Heart right ventricle (tissue), 16 donors: ENCODE measurements at regions not wholly inside any gene's neighbourhood (a gene's known extent, or its start where the extent isn't known, plus 50 kb on each side); places are given as distances from the start of the nearest gene placed in this dataset.

Experiments used
- ATAC-seq, 8 donors: fragments of 200-7000 bp; cut with Tn5 transposase; one replicate each; pipeline ENCODE4 v1.9.1; 2020; ENCODE audit warnings: mild to moderate bottlenecking in 8 of 8, moderate library complexity in 8 of 8, moderate number of reproducible peaks in 1 of 8
- DNase-seq, 2 donors: peaks; one replicate each; pipeline ENCODE4 v3.0.0-alpha.2; 2020
- H3K27ac ChIP-seq, 10 donors: fragments of 200-600 bp; sonication (generic) in 2 of 10; one replicate each; pipeline versions ENCODE4 v1.5.0 to v1.8.0; 2020 to 2022; ENCODE audit warnings: mild to moderate bottlenecking in 3 of 10
- H3K27me3 ChIP-seq, 7 donors: fragments of 200-600 bp; one replicate each; pipeline ENCODE4 v1.8.0; 2021 to 2022; ENCODE audit warnings: mild to moderate bottlenecking in 2 of 7
- H3K36me3 ChIP-seq, 9 donors: fragments of 200-600 bp; sonication (generic) in 1 of 9; one replicate each; pipeline versions ENCODE4 v1.5.0 to v1.8.0; 2020 to 2022; ENCODE audit warnings: mild to moderate bottlenecking in 2 of 9
- H3K4me1 ChIP-seq, 9 donors: fragments of 200-600 bp; sonication (generic) in 1 of 9; one replicate each; pipeline versions ENCODE4 v1.5.0 to v1.8.0; 2020 to 2022; ENCODE audit warnings: mild to moderate bottlenecking in 4 of 9
- H3K4me3 ChIP-seq, 10 donors: fragments of 200-600 bp; sonication (generic) in 2 of 10; one replicate each; pipeline versions ENCODE4 v1.5.0 to v1.8.0; 2020 to 2022; ENCODE audit warnings: mild to moderate bottlenecking in 7 of 10, moderate library complexity in 2 of 10
- H3K9me3 ChIP-seq, 11 donors: fragments of 200-600 bp in 10 of 11; sonication (generic) in 2 of 11; one replicate each; pipeline versions ENCODE4 v1.5.0 to v1.8.0; 2013 to 2022; ENCODE audit warnings: mild to moderate bottlenecking in 2 of 11, control low read depth in 1 of 11, moderate library complexity in 1 of 11
- CTCF ChIP-seq, 9 donors: fragments of 200-600 bp; sonication (generic) in 2 of 9; IDR thresholded peaks; one replicate each; pipeline versions ENCODE4 v1.5.0 to v1.8.0; 2021 to 2022; ENCODE audit warnings: antibody characterized with exemption in 9 of 9, mild to moderate bottlenecking in 5 of 9, moderate library complexity in 1 of 9
- WGBS, 2 donors: extraction: QIAGEN DNeasy Blood & Tissue Kit; methylation state at CpG; one replicate each; pipeline ENCODE4 v1.1.7; 2013; ENCODE audit warnings: inconsistent platforms in 1 of 2; 5-methylcytosine and 5-hydroxymethylcytosine counted together
- intact Hi-C, 10 donors: fragments of 100-400 bp; cut with DNase I; formaldehyde crosslinking; loops; one replicate each; pipeline versions ENCODE4 v1.11.1 to v1.14.2; 2022
- donor health status: Arrhythmogenic right ventricular cardiomyopathy.
- donor health status: ischemic (EF 13 %, LVEDD 7.1; RV severe dilation, severe dysfunction).
- donor health status: healthy with polysubstance abuse.
- donor health status: DM: no; HTN: yes; CAD: no.
- donor health status: DM: no; HTN: no; CAD: no.
- donor health status: ischemic (EF 25% LVEDD 6.9; RV normal size, moderate dysfunction).
- donor health status: ischemic (EF 25% LVEDD 5.7; RV mildly dilated, moderate dysfunction).
- donor health status: healthy.
- donor health status: DM: yes; HTN: yes; CAD: no.
- donor health status: Ischemic cardiomyopathy.
- donor health status: ischemic (EF 35%, LVEDD 5.7; RV mildly dilated, moderate dysfunction).
- donor health status: nonischemic (EF 11% LVEDD 7.7; RV severe dilation, severe dysfunction).
- donor health status: DM: yes; HTN: yes; CAD: no.
- donor health status: PGD.
- donor health status: ischemic (EF 29% LVEDD 5.4; RV normal size, mild dysfunction).
- donor health status: nonischemic (EF 23%, LVEDD 6.1; RV moderate dilation, normal function).

- intact Hi-C loops: no loop called here
- TF ChIP-seq CTCF (IDR thresholded peaks at IDR 0.05): no peak
- 80 to 81% methylated on average over 2 of the region's 2 CpGs for WGBS, 2 donors
- no peak overlapping the region for H3K27ac ChIP-seq
- H3K9me3 ChIP-seq: peaks cover 0 to 8% (median 0%) of the 10 kb centered on the region in 11 donors
- DNase-seq (no peak), ATAC-seq (no peak)
- no peaks in the 10 kb centered on the region for H3K36me3 ChIP-seq
- H3K4me1 ChIP-seq: no peaks in the 10 kb centered on the region
- no peaks in the 10 kb centered on the region for H3K27me3 ChIP-seq
- no peak overlapping the region for H3K4me3 ChIP-seq
These were observed 775.1 kb downstream of the FLRT2 start for GRCh38 chr14:86305058-86305457.

- intact Hi-C loops: no loop called here
- 72 to 73% methylated on average over 3 of the region's 3 CpGs for WGBS, 2 donors
- no peak for TF ChIP-seq CTCF (IDR thresholded peaks at IDR 0.05)
- no peak for ATAC-seq
- Histone ChIP-seq H3K4me3 (no peak overlapping the region), H3K4me1 (no peaks in the 10 kb centered on the region), H3K27me3 (no peaks in the 10 kb centered on the region), H3K9me3 (peaks cover 0 to 4% (median 0%) of the 10 kb centered on the region in 11 donors), H3K27ac (no peak overlapping the region), H3K36me3 (no peaks in the 10 kb centered on the region)
- no peak for DNase-seq
These were observed 770.0 kb downstream of the FLRT2 start for GRCh38 chr14:86299994-86300393.

- intact Hi-C loops: no loop called here
- WGBS, 2 donors: 72 to 82% methylated on average over 1 of the region's 1 CpG
- TF ChIP-seq CTCF (IDR thresholded peaks at IDR 0.05): no peak
These were observed 766.2 kb downstream of the FLRT2 start for GRCh38 chr14:86296173-86296572.

GRCh38 chr14:86288336-86288735 is 758.4 kb downstream of the FLRT2 start:
- Histone ChIP-seq H3K27me3 (no peaks in the 10 kb centered on the region), H3K36me3 (no peaks in the 10 kb centered on the region), H3K27ac (no peak overlapping the region), H3K4me1 (no peaks in the 10 kb centered on the region), H3K4me3 (no peak overlapping the region), H3K9me3 (no peaks in the 10 kb centered on the region)
- TF ChIP-seq CTCF (IDR thresholded peaks at IDR 0.05): no peak
- 88 to 92% methylated on average over 2 of the region's 2 CpGs for whole genome bisulfite sequencing, 2 donors
- ATAC-seq: no peak
- DNase-seq: no peak
- intact Hi-C loops: no loop called here

More at GRCh38 chr14:86296173-86296572, 766.2 kb downstream of the FLRT2 start:
- H3K27ac ChIP-seq: no peak overlapping the region
- no peak for ATAC-seq
- H3K4me1 ChIP-seq: no peaks in the 10 kb centered on the region
- no peaks in the 10 kb centered on the region for H3K36me3 ChIP-seq
- no peaks in the 10 kb centered on the region for H3K27me3 ChIP-seq
- H3K4me3 ChIP-seq: no peak overlapping the region
- no peak for DNase-seq
- peaks cover 0 to 10% (median 0%) of the 10 kb centered on the region in 11 donors for H3K9me3 ChIP-seq
